HEK293 (cell line): ENCODE measurements at regions not wholly inside any gene's neighbourhood (a gene's known extent, or its start where the extent isn't known, plus 50 kb on each side); places are given as distances from the start of the nearest gene placed in this dataset.

Source experiments
- CTCF ChIA-PET: fragments of 350-600 bp; formaldehyde crosslinking; extraction: SDS; loops from one replicate; lab custom pipeline; 2021; ENCODE audit warnings: antibody characterized with exemption; lab: Yijun Ruan, JAX
- POLR2A ChIA-PET: fragments of 300-600 bp; formaldehyde crosslinking; extraction: SDS; loops from one replicate; lab custom pipeline; 2020; ENCODE audit warnings: antibody characterized with exemption, inconsistent platforms; lab: Yijun Ruan, JAX
- H3K27ac ChIP-seq: fragments of 200-500 bp; sonication (Bioruptor generic); 2 replicates; pipeline ENCODE4 v1.5.1; 2014; ENCODE audit warnings: low read depth, low read length, control low read depth, inconsistent platforms; ENCODE audit errors: extremely low read depth
- H3K36me3 ChIP-seq, 2 experiments: fragments of 200-500 bp in 1 of 2; sonication (Bioruptor generic) in 1 of 2; 1 replicate in 1 of 2; 2 replicates in 1 of 2; pipeline ENCODE4 v1.5.1; 2014 to 2017; ENCODE audit warnings: inconsistent platforms in 2 of 2, low read length in 2 of 2; ENCODE audit not compliant: control insufficient read depth in 2 of 2, insufficient read depth in 1 of 2
- H3K4me1 ChIP-seq: fragments of 200-500 bp; sonication (Bioruptor generic); 2 replicates; pipeline ENCODE4 v1.5.1; 2014; ENCODE audit warnings: mild to moderate bottlenecking, low read length, inconsistent platforms; ENCODE audit not compliant: control insufficient read depth, insufficient read depth
- H3K4me3 ChIP-seq: 2 replicates; pipeline ENCODE4 v1.5.1; 2011; ENCODE audit warnings: low read depth, mild to moderate bottlenecking, control low read depth, low read length, moderate library complexity
- H3K9me3 ChIP-seq: fragments of 200-500 bp; sonication (Bioruptor generic); 2 replicates; pipeline ENCODE4 v1.5.1; 2014; ENCODE audit warnings: low read depth, low read length, inconsistent platforms; ENCODE audit not compliant: control insufficient read depth, insufficient read depth
- GFI1B ChIP-seq: fragments of 450-650 bp; formaldehyde crosslinking; IDR thresholded peaks from 2 replicates; pipeline ENCODE4 v1.5.1; 2016; ENCODE audit warnings: missing biosample characterization, missing genetic modification characterization
- KLF10 ChIP-seq: fragments of 450-650 bp; IDR thresholded peaks from 2 replicates; pipeline ENCODE4 v1.5.1; 2018; ENCODE audit warnings: missing biosample characterization, mild to moderate bottlenecking, missing genetic modification characterization
- SALL2 ChIP-seq: fragments of 450-650 bp; formaldehyde crosslinking; IDR thresholded peaks from 2 replicates; pipeline ENCODE4 v1.5.0; 2017; ENCODE audit warnings: missing biosample characterization, mild to moderate bottlenecking, missing genetic modification characterization, borderline replicate concordance
- SCRT1 ChIP-seq: fragments of 450-650 bp; formaldehyde crosslinking; IDR thresholded peaks from 2 replicates; pipeline ENCODE4 v1.5.1; 2016; ENCODE audit warnings: missing biosample characterization, missing genetic modification characterization, borderline replicate concordance
- SP3 ChIP-seq: fragments of 450-650 bp; formaldehyde crosslinking; IDR thresholded peaks from 2 replicates; pipeline ENCODE4 v1.5.1; 2016; ENCODE audit warnings: missing biosample characterization, missing genetic modification characterization
- ZFP3 ChIP-seq: fragments of 450-650 bp; formaldehyde crosslinking; IDR thresholded peaks from 2 replicates; pipeline ENCODE4 v1.5.1; 2016; ENCODE audit warnings: low read depth, missing biosample characterization, missing genetic modification characterization
- ZIC2 ChIP-seq: fragments of 450-650 bp; formaldehyde crosslinking; IDR thresholded peaks from 2 replicates; pipeline ENCODE4 v1.5.1; 2016; ENCODE audit warnings: missing biosample characterization, missing genetic modification characterization
- ZNF16 ChIP-seq: fragments of 450-650 bp; formaldehyde crosslinking; IDR thresholded peaks from 2 replicates; pipeline ENCODE4 v1.5.1; 2016; ENCODE audit warnings: low read depth, missing biosample characterization, missing genetic modification characterization
- ZNF2 ChIP-seq: fragments of 450-650 bp; formaldehyde crosslinking; IDR thresholded peaks from 2 replicates; pipeline ENCODE4 v1.5.1; 2016; ENCODE audit warnings: missing biosample characterization, missing genetic modification characterization
- ZNF248 ChIP-seq: fragments of 450-650 bp; formaldehyde crosslinking; IDR thresholded peaks from 2 replicates; pipeline ENCODE4 v1.5.1; 2017; ENCODE audit warnings: missing biosample characterization, missing genetic modification characterization
- ZNF350 ChIP-seq: fragments of 450-650 bp; formaldehyde crosslinking; IDR thresholded peaks from 2 replicates; pipeline ENCODE4 v1.5.0; 2017; ENCODE audit warnings: missing biosample characterization, mild to moderate bottlenecking, missing genetic modification characterization
- ZNF610 ChIP-seq: fragments of 450-650 bp; formaldehyde crosslinking; IDR thresholded peaks from 2 replicates; pipeline ENCODE4 v1.5.1; 2016; ENCODE audit warnings: missing biosample characterization, missing genetic modification characterization, borderline replicate concordance
- ZNF621 ChIP-seq: fragments of 450-650 bp; formaldehyde crosslinking; IDR thresholded peaks from 2 replicates; pipeline ENCODE4 v1.5.1; 2017; ENCODE audit warnings: missing biosample characterization, missing genetic modification characterization
- ZNF701 ChIP-seq: fragments of 450-650 bp; formaldehyde crosslinking; IDR thresholded peaks from 2 replicates; pipeline ENCODE4 v1.5.1; 2016; ENCODE audit warnings: missing biosample characterization, missing genetic modification characterization
- ZNF785 ChIP-seq: fragments of 450-650 bp; formaldehyde crosslinking; IDR thresholded peaks from 2 replicates; pipeline ENCODE4 v1.5.1; 2016; ENCODE audit warnings: missing biosample characterization, missing genetic modification characterization
- ZNF792 ChIP-seq: fragments of 450-650 bp; formaldehyde crosslinking; IDR thresholded peaks from 2 replicates; pipeline ENCODE4 v1.5.1; 2016; ENCODE audit warnings: missing biosample characterization, missing genetic modification characterization
- ZSCAN23 ChIP-seq: fragments of 450-650 bp; formaldehyde crosslinking; IDR thresholded peaks from 2 replicates; pipeline ENCODE4 v1.5.1; 2016; ENCODE audit warnings: missing biosample characterization, missing genetic modification characterization
- TF ChIP-seq, protein P1 (sequence below): fragments of 450-650 bp; formaldehyde crosslinking; IDR thresholded peaks from 2 replicates; pipeline ENCODE4 v1.5.1; 2016; ENCODE audit warnings: missing biosample characterization, missing genetic modification characterization
- TF ChIP-seq, protein P2 (sequence below): fragments of 450-650 bp; formaldehyde crosslinking; IDR thresholded peaks from 2 replicates; pipeline ENCODE4 v1.5.1; 2016; ENCODE audit warnings: missing biosample characterization, missing genetic modification characterization
- TF ChIP-seq, protein P3 (sequence below): fragments of 450-650 bp; formaldehyde crosslinking; IDR thresholded peaks from 2 replicates; pipeline ENCODE4 v1.5.1; 2017; ENCODE audit warnings: missing biosample characterization, missing genetic modification characterization

DNA sequence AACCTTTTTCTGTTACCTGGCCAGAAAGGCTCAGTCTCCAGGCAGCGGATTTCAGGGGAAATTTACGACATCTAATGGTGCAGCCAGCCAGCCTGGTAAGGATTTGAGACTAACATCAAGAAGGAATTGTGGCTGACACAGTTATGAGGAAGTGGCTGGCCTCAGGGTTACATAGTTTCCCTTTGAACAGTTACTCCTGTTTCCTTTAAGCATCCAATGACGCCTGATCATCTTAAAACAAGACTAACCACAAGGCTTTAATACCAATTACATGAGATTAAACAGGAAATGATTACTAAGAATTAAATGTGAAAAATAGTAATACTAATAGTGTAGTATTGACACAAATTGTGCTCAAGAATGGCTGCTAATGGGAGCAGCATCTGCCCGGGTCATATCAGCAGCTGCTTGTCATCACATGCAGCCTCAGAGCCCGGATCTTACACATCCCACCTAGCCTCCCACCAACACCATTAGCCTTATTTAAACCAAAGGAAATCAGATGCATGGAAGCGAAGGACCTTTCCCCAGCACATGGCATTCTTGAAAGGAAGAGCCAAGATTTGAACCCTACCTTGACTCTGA, 431.8 kb downstream of the PMP22 start:
- no peaks in the 10 kb centered on the region for H3K9me3 ChIP-seq
- no peak overlapping the region for H3K27ac ChIP-seq
- no peaks in the 10 kb centered on the region for H3K4me1 ChIP-seq
- no peak overlapping the region for H3K4me3 ChIP-seq
- H3K36me3 ChIP-seq = no peaks in the 10 kb centered on the region
- TF ChIP-seq ZNF248 (tag by site-specific recombination) = no peak
- no peak for TF ChIP-seq GFI1B (tag by site-specific recombination)
- TF ChIP-seq, protein P1, sequence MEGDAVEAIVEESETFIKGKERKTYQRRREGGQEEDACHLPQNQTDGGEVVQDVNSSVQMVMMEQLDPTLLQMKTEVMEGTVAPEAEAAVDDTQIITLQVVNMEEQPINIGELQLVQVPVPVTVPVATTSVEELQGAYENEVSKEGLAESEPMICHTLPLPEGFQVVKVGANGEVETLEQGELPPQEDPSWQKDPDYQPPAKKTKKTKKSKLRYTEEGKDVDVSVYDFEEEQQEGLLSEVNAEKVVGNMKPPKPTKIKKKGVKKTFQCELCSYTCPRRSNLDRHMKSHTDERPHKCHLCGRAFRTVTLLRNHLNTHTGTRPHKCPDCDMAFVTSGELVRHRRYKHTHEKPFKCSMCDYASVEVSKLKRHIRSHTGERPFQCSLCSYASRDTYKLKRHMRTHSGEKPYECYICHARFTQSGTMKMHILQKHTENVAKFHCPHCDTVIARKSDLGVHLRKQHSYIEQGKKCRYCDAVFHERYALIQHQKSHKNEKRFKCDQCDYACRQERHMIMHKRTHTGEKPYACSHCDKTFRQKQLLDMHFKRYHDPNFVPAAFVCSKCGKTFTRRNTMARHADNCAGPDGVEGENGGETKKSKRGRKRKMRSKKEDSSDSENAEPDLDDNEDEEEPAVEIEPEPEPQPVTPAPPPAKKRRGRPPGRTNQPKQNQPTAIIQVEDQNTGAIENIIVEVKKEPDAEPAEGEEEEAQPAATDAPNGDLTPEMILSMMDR (tag by site-specific recombination) = no peak
- TF ChIP-seq ZIC2 (tag by site-specific recombination) = no peak
- no peak for TF ChIP-seq ZFP3 (tag by site-specific recombination)
- POLR2A ChIA-PET = no interaction called here
- CTCF ChIA-PET = no interaction called here

DNA sequence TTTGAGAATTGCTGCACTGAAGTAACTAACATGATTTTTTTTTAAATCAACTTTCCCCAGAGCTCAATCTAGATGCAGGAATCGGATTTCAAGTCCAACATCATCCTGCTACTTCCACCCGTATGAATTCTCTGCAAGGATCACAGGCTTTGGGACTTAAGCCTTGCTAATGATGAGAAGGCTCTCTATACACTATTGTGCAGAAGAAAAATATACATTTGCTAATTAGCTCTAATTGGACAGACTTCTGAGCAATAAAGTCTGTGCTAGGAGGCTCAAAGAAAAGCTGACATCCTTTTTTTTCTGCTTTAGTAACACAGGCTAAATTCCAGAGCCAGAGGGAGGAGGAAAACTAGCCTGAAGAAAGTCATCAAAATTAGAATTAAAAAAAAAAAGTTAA, 433.6 kb downstream of the PMP22 start:
- no peaks in the 10 kb centered on the region for H3K4me1 ChIP-seq
- no peak for TF ChIP-seq KLF10 (tag by site-specific recombination)
- no peak for TF ChIP-seq SCRT1
- no peak for TF ChIP-seq ZNF701 (tag by site-specific recombination)
- no peak for TF ChIP-seq SALL2
- TF ChIP-seq ZNF621 = no peak
- no peak for TF ChIP-seq SP3 (tag by site-specific recombination)
- no peak for TF ChIP-seq ZNF16
- no peak overlapping the region for H3K4me3 ChIP-seq
- H3K27ac ChIP-seq = no peak overlapping the region
- H3K9me3 ChIP-seq = no peaks in the 10 kb centered on the region
- CTCF ChIA-PET = interaction anchor here (0.6 to 1.2 kb wide), 3 partner anchors 46 to 167 kb away, joined by 3 to 4 read pairs (median 3); no protein-coding TSS in a partner anchor
- H3K36me3 ChIP-seq = no peaks in the 10 kb centered on the region
- POLR2A ChIA-PET = no interaction called here

DNA sequence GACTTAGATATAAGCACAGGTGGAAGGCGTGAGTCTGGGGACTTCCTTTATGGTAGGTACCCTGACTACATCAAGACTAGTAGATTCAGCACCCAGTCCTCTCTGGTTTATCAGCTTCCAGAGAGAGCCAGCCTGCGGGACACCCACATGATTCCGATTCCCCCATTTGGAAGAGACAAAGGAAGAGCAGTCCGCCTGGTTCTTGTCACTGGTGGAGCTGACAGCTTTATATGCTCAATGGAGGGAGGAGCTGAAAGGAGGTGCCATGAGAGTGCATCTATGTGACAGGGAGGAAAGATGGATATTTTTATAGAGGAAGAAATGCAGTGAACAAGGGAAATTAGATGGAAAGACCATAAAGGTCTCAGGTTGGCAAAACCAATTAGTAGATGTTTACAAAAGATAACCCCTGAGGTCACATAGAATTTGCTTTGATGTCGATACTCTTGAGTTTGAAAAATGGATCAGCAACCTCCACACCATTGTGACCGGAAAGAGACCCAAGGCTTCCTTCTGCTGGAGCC, 437.7 kb downstream of the PMP22 start:
- Histone ChIP-seq H3K4me1 (no peaks in the 10 kb centered on the region), H3K36me3 (no peaks in the 10 kb centered on the region), H3K9me3 (no peaks in the 10 kb centered on the region), H3K27ac (no peak overlapping the region), H3K4me3 (no peak overlapping the region)
- TF ChIP-seq, protein P2, sequence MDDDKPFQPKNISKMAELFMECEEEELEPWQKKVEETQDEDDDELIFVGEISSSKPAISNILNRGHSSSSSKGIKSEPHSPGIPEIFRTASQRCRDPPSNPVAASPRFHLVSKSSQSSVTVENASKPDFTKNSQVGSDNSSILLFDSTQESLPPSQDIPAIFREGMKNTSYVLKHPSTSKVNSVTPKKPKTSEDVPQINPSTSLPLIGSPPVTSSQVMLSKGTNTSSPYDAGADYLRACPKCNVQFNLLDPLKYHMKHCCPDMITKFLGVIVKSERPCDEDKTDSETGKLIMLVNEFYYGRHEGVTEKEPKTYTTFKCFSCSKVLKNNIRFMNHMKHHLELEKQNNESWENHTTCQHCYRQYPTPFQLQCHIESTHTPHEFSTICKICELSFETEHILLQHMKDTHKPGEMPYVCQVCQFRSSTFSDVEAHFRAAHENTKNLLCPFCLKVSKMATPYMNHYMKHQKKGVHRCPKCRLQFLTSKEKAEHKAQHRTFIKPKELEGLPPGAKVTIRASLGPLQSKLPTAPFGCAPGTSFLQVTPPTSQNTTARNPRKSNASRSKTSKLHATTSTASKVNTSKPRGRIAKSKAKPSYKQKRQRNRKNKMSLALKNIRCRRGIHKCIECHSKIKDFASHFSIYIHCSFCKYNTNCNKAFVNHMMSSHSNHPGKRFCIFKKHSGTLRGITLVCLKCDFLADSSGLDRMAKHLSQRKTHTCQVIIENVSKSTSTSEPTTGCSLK (tag by site-specific recombination) = no peak
- TF ChIP-seq ZNF785 (tag by site-specific recombination) (no peak), ZSCAN23 (no peak), ZNF610 (no peak), ZNF350 (tag by site-specific recombination) (no peak), ZNF2 (tag by site-specific recombination) (no peak), ZNF792 (tag by site-specific recombination) (no peak)
- TF ChIP-seq, protein P3, sequence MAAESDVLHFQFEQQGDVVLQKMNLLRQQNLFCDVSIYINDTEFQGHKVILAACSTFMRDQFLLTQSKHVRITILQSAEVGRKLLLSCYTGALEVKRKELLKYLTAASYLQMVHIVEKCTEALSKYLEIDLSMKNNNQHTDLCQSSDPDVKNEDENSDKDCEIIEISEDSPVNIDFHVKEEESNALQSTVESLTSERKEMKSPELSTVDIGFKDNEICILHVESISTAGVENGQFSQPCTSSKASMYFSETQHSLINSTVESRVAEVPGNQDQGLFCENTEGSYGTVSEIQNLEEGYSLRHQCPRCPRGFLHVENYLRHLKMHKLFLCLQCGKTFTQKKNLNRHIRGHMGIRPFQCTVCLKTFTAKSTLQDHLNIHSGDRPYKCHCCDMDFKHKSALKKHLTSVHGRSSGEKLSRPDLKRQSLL (tag by site-specific recombination) = no peak
- CTCF ChIA-PET = interaction anchor here (0.5 to 0.9 kb wide), 3 partner anchors 107 to 1823 kb away, joined by 3 to 4 read pairs (median 4); no protein-coding TSS in a partner anchor
- POLR2A ChIA-PET = no interaction called here
